ENCODE measurements at regions not wholly inside any gene's neighbourhood (a gene's known extent, or its start where the extent isn't known, plus 50 kb on each side); places are given as distances from the start of the nearest gene placed in this dataset.

GRCh38 chr1:30188329-30188728 is 535.1 kb downstream of the MATN1 start:
- no peak for DNase-seq
- TF ChIP-seq POLR2A (IDR thresholded peaks at IDR 0.05; ENCODE audit: low read length): no peak
- TF ChIP-seq GATA1 (IDR thresholded peaks at IDR 0.05; ENCODE audit: low read depth, low read length): no peak

GRCh38 chr1:30187413-30188023 is 535.9 kb downstream of the MATN1 start:
- no peak for TF ChIP-seq POLR2A (IDR thresholded peaks at IDR 0.05; ENCODE audit: low read length)
- no peak for TF ChIP-seq GATA1 (IDR thresholded peaks at IDR 0.05; ENCODE audit: low read depth, low read length)
- DNase-seq: no peak

GRCh38 chr1:30186586-30186985 is 536.8 kb downstream of the MATN1 start:
- no peak for DNase-seq
- no peak for TF ChIP-seq POLR2A (IDR thresholded peaks at IDR 0.05; ENCODE audit: low read length)
- no peak for TF ChIP-seq GATA1 (IDR thresholded peaks at IDR 0.05; ENCODE audit: low read depth, low read length)

- TF ChIP-seq POLR2A (IDR thresholded peaks at IDR 0.05; ENCODE audit: low read length) (no peak), GATA1 (IDR thresholded peaks at IDR 0.05; ENCODE audit: low read depth, low read length) (no peak)
- no peak for DNase-seq
Observed at GRCh38 chr1:30185809-30186208, 537.6 kb downstream of the MATN1 start.

GRCh38 chr1:30185313-30185712 is 538.1 kb downstream of the MATN1 start:
- TF ChIP-seq POLR2A (IDR thresholded peaks at IDR 0.05; ENCODE audit: low read length) (no peak), GATA1 (IDR thresholded peaks at IDR 0.05; ENCODE audit: low read depth, low read length) (no peak)
- DNase-seq: no peak

GRCh38 chr1:30184393-30185141 is 538.8 kb downstream of the MATN1 start:
- TF ChIP-seq GATA1 (IDR thresholded peaks at IDR 0.05; ENCODE audit: low read depth, low read length): no peak
- no peak for TF ChIP-seq POLR2A (IDR thresholded peaks at IDR 0.05; ENCODE audit: low read length)

GRCh38 chr1:30183895-30184294 is 539.5 kb downstream of the MATN1 start:
- TF ChIP-seq GATA1 (IDR thresholded peaks at IDR 0.05; ENCODE audit: low read depth, low read length) (no peak), POLR2A (IDR thresholded peaks at IDR 0.05; ENCODE audit: low read length) (no peak)
- DNase-seq: no peak

More at GRCh38 chr1:30184393-30185141, 538.8 kb downstream of the MATN1 start:
- peak; percentile 86 to 91 for DNase-seq

GRCh38 chr1:30183006-30183405 is 540.4 kb downstream of the MATN1 start:
- DNase-seq: no peak
- TF ChIP-seq POLR2A (IDR thresholded peaks at IDR 0.05; ENCODE audit: low read length): no peak
- TF ChIP-seq GATA1 (IDR thresholded peaks at IDR 0.05; ENCODE audit: low read depth, low read length): no peak

- TF ChIP-seq POLR2A (IDR thresholded peaks at IDR 0.05; ENCODE audit: low read length) (no peak), GATA1 (IDR thresholded peaks at IDR 0.05; ENCODE audit: low read depth, low read length) (no peak)
- DNase-seq: no peak
Observed at GRCh38 chr1:30179942-30180543, 543.3 kb downstream of the MATN1 start.

- no peak for DNase-seq
- no peak for TF ChIP-seq POLR2A (IDR thresholded peaks at IDR 0.05; ENCODE audit: low read length)
- no peak for TF ChIP-seq GATA1 (IDR thresholded peaks at IDR 0.05; ENCODE audit: low read depth, low read length)
Observed at GRCh38 chr1:30176477-30176876, 546.9 kb downstream of the MATN1 start.

GRCh38 chr1:30174499-30174898 is 548.9 kb downstream of the MATN1 start:
- peak in 1 of 2 experiments; percentile 32 for DNase-seq
- TF ChIP-seq POLR2A (IDR thresholded peaks at IDR 0.05; ENCODE audit: low read length) (no peak), GATA1 (IDR thresholded peaks at IDR 0.05; ENCODE audit: low read depth, low read length) (no peak)

- DNase-seq: no peak
- TF ChIP-seq GATA1 (IDR thresholded peaks at IDR 0.05; ENCODE audit: low read depth, low read length) (no peak), POLR2A (IDR thresholded peaks at IDR 0.05; ENCODE audit: low read length) (no peak)
Observed at GRCh38 chr1:30173560-30173959, 549.8 kb downstream of the MATN1 start.

GRCh38 chr1:30172757-30173156 is 550.6 kb downstream of the MATN1 start:
- TF ChIP-seq POLR2A (IDR thresholded peaks at IDR 0.05; ENCODE audit: low read length) (no peak), GATA1 (IDR thresholded peaks at IDR 0.05; ENCODE audit: low read depth, low read length) (no peak)
- DNase-seq: no peak

GRCh38 chr1:30172299-30172694 is 551.1 kb downstream of the MATN1 start:
- TF ChIP-seq POLR2A (IDR thresholded peaks at IDR 0.05; ENCODE audit: low read length): no peak
- no peak for TF ChIP-seq GATA1 (IDR thresholded peaks at IDR 0.05; ENCODE audit: low read depth, low read length)
- DNase-seq: no peak

All from erythroblast (primary cell).